ENCODE measurements at regions not wholly inside any gene's neighbourhood (a gene's known extent, or its start where the extent isn't known, plus 50 kb on each side); places are given as distances from the start of the nearest gene placed in this dataset.
"Not testable (repeated sequence)": the region's sequence is repeated elsewhere in the genome, so short reads cannot be mapped to it uniquely, and the experiment has no call there.

GRCh38 chr12:33323823-33324222, 115.8 kb downstream of the SYT10 start:
- no peak for DNase-seq

GRCh38 chr12:33322519-33322918, 117.1 kb downstream of the SYT10 start:
- no peak for DNase-seq

- DNase-seq: no peak
These were observed 121.9 kb downstream of the SYT10 start for GRCh38 chr12:33317746-33318145.

- no peak for DNase-seq
These were observed 125.4 kb downstream of the SYT10 start for GRCh38 chr12:33314223-33314622.

- no peak for DNase-seq
These were observed 126.1 kb downstream of the SYT10 start for GRCh38 chr12:33313476-33313875.

GRCh38 chr12:33310471-33310870, 129.1 kb downstream of the SYT10 start:
- DNase-seq: no peak

GRCh38 chr12:33304176-33304575, 135.4 kb downstream of the SYT10 start:
- DNase-seq: no peak

- no peak for DNase-seq
These were observed 143.1 kb downstream of the SYT10 start for GRCh38 chr12:33296529-33296928.

GRCh38 chr12:33290703-33291102, 148.9 kb downstream of the SYT10 start:
- DNase-seq: no peak

- DNase-seq: no peak
These were observed 156.6 kb downstream of the SYT10 start for GRCh38 chr12:33283054-33283453.

- DNase-seq: no peak
These were observed 162.2 kb downstream of the SYT10 start for GRCh38 chr12:33277376-33277775.

GRCh38 chr12:33267641-33268040, 172.0 kb downstream of the SYT10 start:
- no peak for DNase-seq

- DNase-seq: no peak
These were observed 173.7 kb downstream of the SYT10 start for GRCh38 chr12:33265900-33266299.

GRCh38 chr12:33265033-33265731, 174.4 kb downstream of the SYT10 start:
- no peak for DNase-seq

GRCh38 chr12:33253178-33253577, 186.4 kb downstream of the SYT10 start:
- no peak for DNase-seq

- no peak for DNase-seq
These were observed 188.1 kb downstream of the SYT10 start for GRCh38 chr12:33251548-33251947.

- no peak for DNase-seq
These were observed 191.3 kb downstream of the SYT10 start for GRCh38 chr12:33248364-33248763.

GRCh38 chr12:33247625-33248024, 192.0 kb downstream of the SYT10 start:
- DNase-seq: no peak

- no peak for DNase-seq
These were observed 194.2 kb downstream of the SYT10 start for GRCh38 chr12:33245434-33245833.

GRCh38 chr12:33226671-33227070, 212.9 kb downstream of the SYT10 start:
- DNase-seq: no peak

- DNase-seq: no peak
These were observed 215.7 kb downstream of the SYT10 start for GRCh38 chr12:33223956-33224355.

- no peak for DNase-seq
These were observed 217.3 kb downstream of the SYT10 start for GRCh38 chr12:33222357-33222756.

GRCh38 chr12:33205981-33206380, 233.6 kb downstream of the SYT10 start:
- DNase-seq: no peak

- not testable (repeated sequence) for DNase-seq
These were observed 245.2 kb downstream of the SYT10 start for GRCh38 chr12:33194389-33194788.

GRCh38 chr12:33192226-33192625, 247.4 kb downstream of the SYT10 start:
- DNase-seq: no peak

Measured in HCEC 1CT (cell line).